Neural cell (in vitro differentiated cells): ENCODE measurements at regions not wholly inside any gene's neighbourhood (a gene's known extent, or its start where the extent isn't known, plus 50 kb on each side); places are given as distances from the start of the nearest gene placed in this dataset.

ENCODE experiments used
- H2AFZ ChIP-seq: fragments of 200-600, 300-800 bp; sonication (generic), shearing (Covaris generic); 2 replicates; pipeline ENCODE4 v1.6.0; 2014; ENCODE audit warnings: low read depth, mild to moderate bottlenecking, antibody characterized with exemption, low read length, moderate library complexity
- H3F3A ChIP-seq: fragments of 200-600 bp; shearing (Covaris generic); 2 replicates; pipeline ENCODE4 v1.6.1; 2016; ENCODE audit warnings: mild to moderate bottlenecking, moderate library complexity, mixed read lengths, antibody characterized with exemption, low read length; ENCODE audit not compliant: insufficient read depth, poor library complexity, severe bottlenecking
- H3K27ac ChIP-seq: fragments of 200-600, 300-800 bp; sonication (generic), shearing (Covaris generic); 2 replicates; pipeline ENCODE4 v1.5.1; 2014; ENCODE audit warnings: mild to moderate bottlenecking, low read length, moderate library complexity
- H3K27me3 ChIP-seq: fragments of 300-800, 200-600 bp; sonication (generic), shearing (Covaris generic); 2 replicates; pipeline ENCODE4 v1.6.0; 2014; ENCODE audit warnings: mild to moderate bottlenecking, low read depth, low read length, moderate library complexity; ENCODE audit not compliant: insufficient read depth
- H3K36me3 ChIP-seq: fragments of 300-800, 200-600 bp; sonication (generic), shearing (Covaris generic); 2 replicates; pipeline ENCODE4 v1.5.1; 2014; ENCODE audit warnings: mild to moderate bottlenecking, antibody characterized with exemption, low read length, moderate library complexity; ENCODE audit not compliant: insufficient read depth
- H3K4me2 ChIP-seq: fragments of 300-800, 200-600 bp; sonication (generic), shearing (Covaris generic); 2 replicates; pipeline ENCODE4 v1.6.0; 2014; ENCODE audit warnings: mild to moderate bottlenecking, low read length
- H3K4me3 ChIP-seq: fragments of 300-800, 200-600 bp; sonication (generic), shearing (Covaris generic); 2 replicates; pipeline ENCODE4 v1.5.1; 2014; ENCODE audit warnings: mild to moderate bottlenecking, low read length, moderate library complexity
- H3K79me2 ChIP-seq: fragments of 200-600 bp; shearing (Covaris generic); replicated peaks from 2 replicates; pipeline ENCODE4 v1.6.0; 2014; ENCODE audit warnings: mild to moderate bottlenecking, low read length, moderate library complexity; ENCODE audit not compliant: insufficient read depth
- H3K9ac ChIP-seq: fragments of 300-800, 200-600 bp; sonication (generic), shearing (Covaris generic); 2 replicates; pipeline ENCODE4 v1.6.1; 2016; ENCODE audit warnings: mild to moderate bottlenecking, low read length, mixed read lengths
- H3K9me2 ChIP-seq: fragments of 200-600 bp; shearing (Covaris generic); 2 replicates; pipeline ENCODE4 v1.6.1; 2016; ENCODE audit warnings: mild to moderate bottlenecking, low read length, mixed read lengths; ENCODE audit not compliant: insufficient read depth
- H3K9me3 ChIP-seq: fragments of 200-600, 300-800 bp; sonication (generic), shearing (Covaris generic); 2 replicates; pipeline ENCODE4 v1.6.1; 2016; ENCODE audit warnings: mild to moderate bottlenecking, mixed run types, low read length, moderate library complexity, mixed read lengths
- H4K20me1 ChIP-seq: fragments of 200-600 bp; shearing (Covaris generic); 2 replicates; pipeline ENCODE4 v1.6.1; 2016; ENCODE audit warnings: mild to moderate bottlenecking, mixed run types; ENCODE audit not compliant: insufficient read depth
- CTCF ChIP-seq: fragments of 450-650 bp; IDR thresholded peaks from 2 replicates; pipeline ENCODE4 v1.5.1; 2014; ENCODE audit warnings: antibody characterized with exemption, mild to moderate bottlenecking, moderate library complexity; ENCODE audit not compliant: poor library complexity, severe bottlenecking
- EP300 ChIP-seq: fragments of 450-650 bp; conservative IDR thresholded peaks from 2 replicates; pipeline ENCODE4 v1.6.1; 2014; ENCODE audit warnings: antibody characterized with exemption, mild to moderate bottlenecking, moderate library complexity; ENCODE audit not compliant: poor library complexity, severe bottlenecking
- EZH2 ChIP-seq: fragments of 200-600, 300-800 bp; shearing (Covaris generic), sonication (generic); IDR thresholded peaks from 2 replicates; pipeline ENCODE4 v1.6.1; 2014; ENCODE audit warnings: antibody characterized with exemption, low read length, borderline replicate concordance, mild to moderate bottlenecking; ENCODE audit not compliant: insufficient read depth, poor library complexity, severe bottlenecking
- MXI1 ChIP-seq: fragments of 450-650 bp; conservative IDR thresholded peaks from 2 replicates; pipeline ENCODE4 v1.6.1; 2014; ENCODE audit warnings: antibody characterized with exemption, mild to moderate bottlenecking; ENCODE audit not compliant: poor library complexity, severe bottlenecking
- POLR2AphosphoS5 ChIP-seq: IDR thresholded peaks from 2 replicates; pipeline ENCODE4 v1.6.1; 2012
- RAD21 ChIP-seq: fragments of 450-650 bp; conservative IDR thresholded peaks from 2 replicates; pipeline ENCODE4 v1.6.1; 2014; ENCODE audit warnings: antibody characterized with exemption, mild to moderate bottlenecking, moderate library complexity
- REST ChIP-seq: IDR thresholded peaks from 2 replicates; pipeline ENCODE4 v1.6.1; 2012; ENCODE audit warnings: borderline replicate concordance
- SMC3 ChIP-seq: fragments of 450-650 bp; conservative IDR thresholded peaks from 2 replicates; pipeline ENCODE4 v1.6.1; 2014; ENCODE audit warnings: antibody characterized with exemption, mild to moderate bottlenecking, moderate library complexity; ENCODE audit not compliant: poor library complexity
- TAF1 ChIP-seq: IDR thresholded peaks from 2 replicates; pipeline ENCODE4 v1.6.1; 2012; ENCODE audit warnings: low read depth

GRCh38 chr14:49105956-49106355 lies 480.2 kb downstream of the RPS29 start:
- H3K9me3 ChIP-seq: no peaks in the 10 kb centered on the region
- H3K9ac ChIP-seq: no peak overlapping the region
- no peaks in the 10 kb centered on the region for H3K27me3 ChIP-seq
- no peaks in the 10 kb centered on the region for H4K20me1 ChIP-seq
- no peak overlapping the region for H3K4me3 ChIP-seq
- no peaks in the 10 kb centered on the region for H3K79me2 ChIP-seq
- H3K4me2 ChIP-seq: no peak overlapping the region
- H3K36me3 ChIP-seq: no peaks in the 10 kb centered on the region
- TF ChIP-seq TAF1: no peak
- no peak for TF ChIP-seq REST
- TF ChIP-seq CTCF: no peak
- TF ChIP-seq EZH2: no peak
- TF ChIP-seq SMC3: no peak
- no peak for TF ChIP-seq POLR2AphosphoS5
- TF ChIP-seq EP300: no peak
- no peak for TF ChIP-seq MXI1
- TF ChIP-seq RAD21: no peak
- H2AFZ ChIP-seq: no peak overlapping the region
- H3K27ac ChIP-seq: no peak overlapping the region
- H3F3A ChIP-seq: no peaks in the 10 kb centered on the region
- no peaks in the 10 kb centered on the region for H3K9me2 ChIP-seq

DNA sequence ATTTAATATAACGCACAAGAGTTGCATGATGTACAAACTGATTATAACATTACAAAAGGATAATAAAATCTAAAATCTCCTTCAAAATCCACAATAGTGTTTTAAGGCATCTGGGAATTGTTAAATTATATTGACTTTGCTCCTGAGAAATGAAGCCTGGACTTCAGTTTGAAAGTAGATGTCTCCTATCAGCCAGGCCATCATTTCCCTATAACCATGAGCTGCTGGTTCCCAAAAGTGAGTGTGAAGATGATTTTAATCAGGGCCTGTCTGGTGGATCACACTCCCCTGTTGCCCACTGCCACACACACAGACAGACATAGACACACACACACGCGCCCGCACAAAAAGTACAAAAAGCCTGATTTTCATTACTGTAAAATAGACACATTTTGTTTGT lies 480.7 kb downstream of the RPS29 start:
- no peak overlapping the region for H3K4me2 ChIP-seq
- H4K20me1 ChIP-seq: no peaks in the 10 kb centered on the region
- TF ChIP-seq EZH2 (no peak), TAF1 (no peak), EP300 (no peak), SMC3 (no peak), CTCF (no peak), POLR2AphosphoS5 (no peak), REST (no peak)
- no peak overlapping the region for H3K4me3 ChIP-seq
- no peaks in the 10 kb centered on the region for H3K27me3 ChIP-seq
- H3K27ac ChIP-seq: no peak overlapping the region
- no peaks in the 10 kb centered on the region for H3K79me2 ChIP-seq
- H3K9me2 ChIP-seq: no peaks in the 10 kb centered on the region
- no peak overlapping the region for H2AFZ ChIP-seq
- H3K9me3 ChIP-seq: no peaks in the 10 kb centered on the region
- no peaks in the 10 kb centered on the region for H3K36me3 ChIP-seq
- no peaks in the 10 kb centered on the region for H3F3A ChIP-seq
- H3K9ac ChIP-seq: no peak overlapping the region
